HL-60 (cell line): ENCODE measurements at regions not wholly inside any gene's neighbourhood (a gene's known extent, or its start where the extent isn't known, plus 50 kb on each side); places are given as distances from the start of the nearest gene placed in this dataset.

Experiments used
- POLR2AphosphoS5 ChIP-seq: IDR thresholded peaks from 2 replicates; pipeline ENCODE4 v1.6.1; 2012; ENCODE audit warnings: low read depth
- SPI1 ChIP-seq: IDR thresholded peaks from 2 replicates; pipeline ENCODE4 v1.6.1; 2012; ENCODE audit warnings: low read depth, mild to moderate bottlenecking, borderline replicate concordance
- TF ChIP-seq, protein P1 (sequence below): IDR thresholded peaks from one replicate; pipeline ENCODE4 v1.5.1; 2011; ENCODE audit warnings: low read length, control low read depth, inconsistent platforms; ENCODE audit not compliant: insufficient read depth
- TF ChIP-seq, protein P2 (sequence below): IDR thresholded peaks from 2 replicates; pipeline ENCODE4 v1.6.1; 2012; ENCODE audit warnings: low read depth; ENCODE audit not compliant: insufficient replicate concordance

DNA sequence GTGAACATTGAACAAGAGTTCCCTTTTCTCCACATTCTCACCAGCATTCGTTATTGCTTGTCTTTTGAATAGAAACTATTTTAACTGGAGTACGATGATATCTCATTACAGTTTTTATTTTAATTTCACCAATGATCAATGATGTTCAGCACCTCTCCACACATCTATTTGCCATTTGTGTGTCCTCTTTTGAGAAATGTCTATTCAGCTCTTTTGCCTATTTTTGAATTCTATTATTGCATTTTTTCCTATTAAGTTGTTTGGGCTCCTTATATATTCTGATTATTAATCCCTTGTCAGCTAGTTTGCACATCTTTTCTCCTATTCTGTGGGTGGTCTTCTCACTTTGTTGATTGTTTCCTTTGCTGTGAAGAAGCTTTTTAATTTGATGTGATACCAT is 241.1 kb upstream of the CTBP2 start:
- TF ChIP-seq, protein P1, sequence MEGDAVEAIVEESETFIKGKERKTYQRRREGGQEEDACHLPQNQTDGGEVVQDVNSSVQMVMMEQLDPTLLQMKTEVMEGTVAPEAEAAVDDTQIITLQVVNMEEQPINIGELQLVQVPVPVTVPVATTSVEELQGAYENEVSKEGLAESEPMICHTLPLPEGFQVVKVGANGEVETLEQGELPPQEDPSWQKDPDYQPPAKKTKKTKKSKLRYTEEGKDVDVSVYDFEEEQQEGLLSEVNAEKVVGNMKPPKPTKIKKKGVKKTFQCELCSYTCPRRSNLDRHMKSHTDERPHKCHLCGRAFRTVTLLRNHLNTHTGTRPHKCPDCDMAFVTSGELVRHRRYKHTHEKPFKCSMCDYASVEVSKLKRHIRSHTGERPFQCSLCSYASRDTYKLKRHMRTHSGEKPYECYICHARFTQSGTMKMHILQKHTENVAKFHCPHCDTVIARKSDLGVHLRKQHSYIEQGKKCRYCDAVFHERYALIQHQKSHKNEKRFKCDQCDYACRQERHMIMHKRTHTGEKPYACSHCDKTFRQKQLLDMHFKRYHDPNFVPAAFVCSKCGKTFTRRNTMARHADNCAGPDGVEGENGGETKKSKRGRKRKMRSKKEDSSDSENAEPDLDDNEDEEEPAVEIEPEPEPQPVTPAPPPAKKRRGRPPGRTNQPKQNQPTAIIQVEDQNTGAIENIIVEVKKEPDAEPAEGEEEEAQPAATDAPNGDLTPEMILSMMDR = no peak
- TF ChIP-seq SPI1 (no peak), POLR2AphosphoS5 (no peak)
- TF ChIP-seq, protein P2, sequence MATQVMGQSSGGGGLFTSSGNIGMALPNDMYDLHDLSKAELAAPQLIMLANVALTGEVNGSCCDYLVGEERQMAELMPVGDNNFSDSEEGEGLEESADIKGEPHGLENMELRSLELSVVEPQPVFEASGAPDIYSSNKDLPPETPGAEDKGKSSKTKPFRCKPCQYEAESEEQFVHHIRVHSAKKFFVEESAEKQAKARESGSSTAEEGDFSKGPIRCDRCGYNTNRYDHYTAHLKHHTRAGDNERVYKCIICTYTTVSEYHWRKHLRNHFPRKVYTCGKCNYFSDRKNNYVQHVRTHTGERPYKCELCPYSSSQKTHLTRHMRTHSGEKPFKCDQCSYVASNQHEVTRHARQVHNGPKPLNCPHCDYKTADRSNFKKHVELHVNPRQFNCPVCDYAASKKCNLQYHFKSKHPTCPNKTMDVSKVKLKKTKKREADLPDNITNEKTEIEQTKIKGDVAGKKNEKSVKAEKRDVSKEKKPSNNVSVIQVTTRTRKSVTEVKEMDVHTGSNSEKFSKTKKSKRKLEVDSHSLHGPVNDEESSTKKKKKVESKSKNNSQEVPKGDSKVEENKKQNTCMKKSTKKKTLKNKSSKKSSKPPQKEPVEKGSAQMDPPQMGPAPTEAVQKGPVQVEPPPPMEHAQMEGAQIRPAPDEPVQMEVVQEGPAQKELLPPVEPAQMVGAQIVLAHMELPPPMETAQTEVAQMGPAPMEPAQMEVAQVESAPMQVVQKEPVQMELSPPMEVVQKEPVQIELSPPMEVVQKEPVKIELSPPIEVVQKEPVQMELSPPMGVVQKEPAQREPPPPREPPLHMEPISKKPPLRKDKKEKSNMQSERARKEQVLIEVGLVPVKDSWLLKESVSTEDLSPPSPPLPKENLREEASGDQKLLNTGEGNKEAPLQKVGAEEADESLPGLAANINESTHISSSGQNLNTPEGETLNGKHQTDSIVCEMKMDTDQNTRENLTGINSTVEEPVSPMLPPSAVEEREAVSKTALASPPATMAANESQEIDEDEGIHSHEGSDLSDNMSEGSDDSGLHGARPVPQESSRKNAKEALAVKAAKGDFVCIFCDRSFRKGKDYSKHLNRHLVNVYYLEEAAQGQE = no peak
